Brain microvascular endothelial cell (primary cell): ENCODE measurements at regions not wholly inside any gene's neighbourhood (a gene's known extent, or its start where the extent isn't known, plus 50 kb on each side); places are given as distances from the start of the nearest gene placed in this dataset.

ENCODE experiments used
- DNase-seq: peaks from one replicate; pipeline ENCODE4 v3.0.0-alpha.2; 2020
- H3K27ac ChIP-seq: fragments of 250-450 bp; sonication (Bioruptor Pico); 2 replicates; pipeline ENCODE4 v1.5.1; 2020; ENCODE audit warnings: mild to moderate bottlenecking, moderate library complexity
- H3K27me3 ChIP-seq: fragments of 250-450 bp; sonication (Bioruptor Pico); replicated peaks from 2 replicates; pipeline ENCODE4 v1.5.1; 2020; ENCODE audit warnings: mild to moderate bottlenecking
- H3K36me3 ChIP-seq: fragments of 250-450 bp; sonication (Bioruptor Pico); replicated peaks from 2 replicates; pipeline ENCODE4 v1.5.1; 2020; ENCODE audit warnings: mild to moderate bottlenecking
- H3K4me3 ChIP-seq: 2 replicates; pipeline ENCODE4 v1.5.1; 2011; ENCODE audit warnings: low read depth, mild to moderate bottlenecking, control low read depth, low read length, moderate library complexity
- in situ Hi-C: cut with HindIII; loops from 2 replicates; pipeline ENCODE4 v1.10.0; 2017; ENCODE audit warnings: low sequenced_read_pairs, low pct_ligation_motif_present
- TF ChIP-seq, protein P1 (sequence below): IDR thresholded peaks from 2 replicates; pipeline ENCODE4 v1.5.1; 2011; ENCODE audit warnings: low read depth, mild to moderate bottlenecking, moderate library complexity, low read length, control low read depth, inconsistent platforms; ENCODE audit errors: missing control alignments

DNA sequence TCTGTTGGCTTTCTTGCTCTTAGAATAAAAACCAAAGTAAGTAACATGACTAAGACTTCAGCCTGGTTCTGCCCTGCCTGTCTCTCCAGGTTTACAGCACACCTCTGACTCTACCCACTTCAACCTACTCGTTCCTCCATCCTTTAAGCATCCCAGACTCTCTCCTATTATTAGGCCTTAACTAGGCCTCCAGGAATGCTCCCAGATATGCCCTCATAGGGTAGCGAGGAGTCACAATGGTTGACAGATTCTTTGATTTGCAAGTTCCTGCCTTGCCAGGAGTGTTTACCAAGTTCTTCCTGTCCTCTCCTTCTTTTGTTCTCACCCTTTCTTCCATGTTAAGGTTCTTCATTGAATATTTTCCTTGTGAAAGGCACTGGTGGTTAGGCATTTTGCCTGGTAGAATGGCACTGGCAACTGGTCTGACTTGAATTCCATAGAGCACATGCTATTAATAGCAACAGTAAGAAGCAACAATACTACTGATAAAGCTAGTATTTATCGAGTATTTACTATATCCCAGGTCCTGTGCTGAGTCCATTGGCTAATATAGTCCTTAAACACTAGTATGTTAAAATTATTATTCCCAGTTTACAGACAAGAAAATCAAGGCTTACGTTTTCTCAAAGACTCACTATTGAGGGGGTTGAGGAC lies 327.9 kb upstream of the PRKCQ start:
- Histone ChIP-seq H3K27ac (no peak overlapping the region), H3K36me3 (no peaks in the 10 kb centered on the region), H3K27me3 (no peaks in the 10 kb centered on the region), H3K4me3 (no peak overlapping the region)
- TF ChIP-seq, protein P1, sequence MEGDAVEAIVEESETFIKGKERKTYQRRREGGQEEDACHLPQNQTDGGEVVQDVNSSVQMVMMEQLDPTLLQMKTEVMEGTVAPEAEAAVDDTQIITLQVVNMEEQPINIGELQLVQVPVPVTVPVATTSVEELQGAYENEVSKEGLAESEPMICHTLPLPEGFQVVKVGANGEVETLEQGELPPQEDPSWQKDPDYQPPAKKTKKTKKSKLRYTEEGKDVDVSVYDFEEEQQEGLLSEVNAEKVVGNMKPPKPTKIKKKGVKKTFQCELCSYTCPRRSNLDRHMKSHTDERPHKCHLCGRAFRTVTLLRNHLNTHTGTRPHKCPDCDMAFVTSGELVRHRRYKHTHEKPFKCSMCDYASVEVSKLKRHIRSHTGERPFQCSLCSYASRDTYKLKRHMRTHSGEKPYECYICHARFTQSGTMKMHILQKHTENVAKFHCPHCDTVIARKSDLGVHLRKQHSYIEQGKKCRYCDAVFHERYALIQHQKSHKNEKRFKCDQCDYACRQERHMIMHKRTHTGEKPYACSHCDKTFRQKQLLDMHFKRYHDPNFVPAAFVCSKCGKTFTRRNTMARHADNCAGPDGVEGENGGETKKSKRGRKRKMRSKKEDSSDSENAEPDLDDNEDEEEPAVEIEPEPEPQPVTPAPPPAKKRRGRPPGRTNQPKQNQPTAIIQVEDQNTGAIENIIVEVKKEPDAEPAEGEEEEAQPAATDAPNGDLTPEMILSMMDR, result no peak
- in situ Hi-C loops, result no loop called here
- DNase-seq, result no peak

DNA sequence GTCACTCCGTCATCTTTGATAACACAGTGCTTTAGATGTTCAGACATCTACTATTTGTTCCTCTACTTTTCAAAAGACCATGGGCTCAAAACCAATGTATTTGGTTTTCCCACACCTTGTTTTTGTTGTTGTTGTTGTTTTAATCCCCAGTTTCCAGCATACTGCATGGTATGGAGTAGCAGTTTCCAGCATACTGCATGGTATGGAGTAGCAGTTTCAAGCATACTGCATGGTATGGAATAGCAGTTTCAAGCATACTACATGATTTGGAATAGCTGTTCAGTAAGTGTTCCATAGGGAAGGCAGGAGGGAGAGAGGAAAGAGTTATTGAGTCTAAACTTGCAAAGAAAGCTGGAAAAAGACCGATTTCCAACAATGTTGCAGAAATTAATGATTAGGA lies 314.3 kb upstream of the PRKCQ start:
- Histone ChIP-seq H3K27me3 (no peaks in the 10 kb centered on the region), H3K27ac (no peak overlapping the region), H3K36me3 (no peaks in the 10 kb centered on the region), H3K4me3 (no peak overlapping the region)
- DNase-seq, result no peak
- in situ Hi-C loops, result no loop called here
- TF ChIP-seq, protein P1, result no peak

DNA sequence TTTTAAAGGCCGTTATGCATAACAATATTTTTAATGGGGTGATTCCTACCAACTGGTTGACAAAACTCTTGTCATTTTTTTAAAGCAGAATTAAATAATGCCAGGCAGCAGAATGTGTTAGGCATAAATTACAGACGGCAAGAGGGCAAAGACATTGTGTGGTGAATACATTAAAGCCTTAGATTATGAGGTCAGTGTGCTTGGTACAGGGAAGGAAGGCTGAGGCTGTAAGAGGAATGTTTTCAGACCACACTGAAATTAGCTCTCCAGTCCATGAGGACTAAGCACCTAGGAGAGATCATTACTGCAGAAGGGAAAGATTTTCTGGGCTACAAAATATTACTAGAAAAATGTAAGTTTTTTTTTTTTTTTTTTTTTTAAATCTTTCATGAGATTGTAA lies 312.8 kb upstream of the PRKCQ start:
- H3K36me3 ChIP-seq, result no peaks in the 10 kb centered on the region
- DNase-seq, result no peak
- H3K27ac ChIP-seq, result no peak overlapping the region
- no peaks in the 10 kb centered on the region for H3K27me3 ChIP-seq
- in situ Hi-C loops, result no loop called here
- no peak overlapping the region for H3K4me3 ChIP-seq
- TF ChIP-seq, protein P1, result no peak

DNA sequence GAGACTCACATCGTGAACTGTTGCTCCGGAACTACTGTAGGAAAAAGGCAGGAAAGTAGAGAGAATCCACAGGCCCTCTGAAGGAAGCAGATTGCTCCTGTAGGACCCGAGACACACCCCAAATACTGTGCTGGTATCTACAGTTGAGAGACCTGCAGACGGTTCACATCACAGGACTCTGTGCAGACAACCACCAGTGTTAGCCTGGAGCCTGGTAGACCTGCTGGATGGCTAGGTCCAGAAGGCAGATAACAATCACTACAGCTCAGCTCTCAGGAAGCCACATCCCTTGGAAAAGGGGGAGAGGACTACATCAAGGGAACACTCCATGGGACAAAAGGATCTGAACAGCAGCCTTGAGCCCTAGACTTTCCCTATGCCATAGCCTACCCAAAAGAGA lies 311.8 kb upstream of the PRKCQ start:
- in situ Hi-C loops, result no loop called here
- no peak overlapping the region for H3K4me3 ChIP-seq
- TF ChIP-seq, protein P1, result no peak

DNA sequence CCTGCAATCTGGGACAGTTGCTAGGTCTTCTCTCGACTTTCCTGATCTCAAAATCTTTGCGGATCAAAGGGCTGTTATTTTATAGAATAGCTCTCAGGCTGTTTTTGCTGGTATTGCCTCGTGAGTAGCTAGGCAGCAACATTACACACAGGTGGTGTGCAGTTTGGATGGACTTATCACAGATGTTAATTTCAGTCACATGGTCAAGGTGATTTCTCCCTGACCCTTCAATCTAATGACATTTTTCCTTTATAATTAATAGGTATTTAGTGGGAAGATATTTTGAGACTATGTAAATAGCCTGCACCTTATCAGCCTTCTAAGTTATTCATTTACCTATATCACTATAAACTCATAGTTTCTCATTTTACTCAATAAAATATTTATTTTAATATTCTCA lies 309.6 kb upstream of the PRKCQ start:
- no peaks in the 10 kb centered on the region for H3K27me3 ChIP-seq
- H3K36me3 ChIP-seq, result no peaks in the 10 kb centered on the region
- TF ChIP-seq, protein P1, result no peak
- no peak for DNase-seq
- H3K4me3 ChIP-seq, result no peak overlapping the region
- in situ Hi-C loops, result no loop called here
- H3K27ac ChIP-seq, result no peak overlapping the region

More for the DNA sequence above, 311.8 kb upstream of the PRKCQ start:
- Histone ChIP-seq H3K36me3 (no peaks in the 10 kb centered on the region), H3K27me3 (no peaks in the 10 kb centered on the region), H3K27ac (no peak overlapping the region)
- no peak for DNase-seq

DNA sequence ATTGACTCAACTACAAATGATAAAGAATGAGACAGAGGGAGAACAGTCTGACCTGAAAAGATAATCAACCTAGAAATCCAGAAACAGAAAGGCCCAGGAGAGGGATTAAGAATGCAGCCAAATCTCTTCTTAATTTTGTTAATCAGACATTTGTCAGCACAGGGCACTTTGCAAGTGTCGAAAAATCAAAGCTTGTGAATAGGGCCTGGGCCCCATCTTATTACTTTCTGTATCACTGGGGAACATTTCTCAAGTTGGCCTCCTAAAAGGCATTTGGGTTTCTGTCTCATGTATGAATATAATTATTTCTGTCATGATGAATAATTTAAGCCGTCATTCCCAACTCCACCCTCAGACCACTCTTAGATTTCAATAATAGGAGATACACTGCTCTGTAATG lies 308.4 kb upstream of the PRKCQ start:
- no peaks in the 10 kb centered on the region for H3K27me3 ChIP-seq
- no peak for DNase-seq
- H3K4me3 ChIP-seq, result no peak overlapping the region
- in situ Hi-C loops, result no loop called here
- H3K27ac ChIP-seq, result no peak overlapping the region
- TF ChIP-seq, protein P1, result no peak
- H3K36me3 ChIP-seq, result no peaks in the 10 kb centered on the region
